Muscle layer of duodenum (tissue), 2 donors: ENCODE measurements at regions not wholly inside any gene's neighbourhood (a gene's known extent, or its start where the extent isn't known, plus 50 kb on each side); places are given as distances from the start of the nearest gene placed in this dataset.

Experiments
- H3K27ac ChIP-seq: one replicate; pipeline ENCODE4 v1.7.0; 2013; ENCODE audit warnings: mild to moderate bottlenecking, low read length
- H3K27me3 ChIP-seq: one replicate; pipeline ENCODE4 v1.7.0; 2013; ENCODE audit warnings: low read depth, mild to moderate bottlenecking, control low read depth, low read length
- H3K36me3 ChIP-seq, 2 donors: one replicate each; pipeline ENCODE4 v1.7.0; 2013; ENCODE audit warnings: low read length in 2 of 2, control low read depth in 1 of 2, mild to moderate bottlenecking in 1 of 2; ENCODE audit not compliant: insufficient read depth in 2 of 2, control insufficient read depth in 1 of 2
- H3K4me1 ChIP-seq, 2 donors: one replicate each; pipeline ENCODE4 v1.7.0; 2013; ENCODE audit warnings: low read length in 2 of 2, mild to moderate bottlenecking in 2 of 2, control low read depth in 1 of 2, moderate library complexity in 1 of 2; ENCODE audit not compliant: insufficient read depth in 2 of 2, control insufficient read depth in 1 of 2
- H3K4me3 ChIP-seq, 2 donors: one replicate each; pipeline ENCODE4 v1.7.0; 2013; ENCODE audit warnings: low read length in 2 of 2, low read depth in 1 of 2, mild to moderate bottlenecking in 1 of 2
- H3K9me3 ChIP-seq, 2 donors: one replicate each; pipeline ENCODE4 v1.7.0; 2013; ENCODE audit warnings: low read length in 2 of 2, control low read depth in 1 of 2, mild to moderate bottlenecking in 1 of 2; ENCODE audit not compliant: control insufficient read depth in 1 of 2
- donor health status: healthy.

DNA sequence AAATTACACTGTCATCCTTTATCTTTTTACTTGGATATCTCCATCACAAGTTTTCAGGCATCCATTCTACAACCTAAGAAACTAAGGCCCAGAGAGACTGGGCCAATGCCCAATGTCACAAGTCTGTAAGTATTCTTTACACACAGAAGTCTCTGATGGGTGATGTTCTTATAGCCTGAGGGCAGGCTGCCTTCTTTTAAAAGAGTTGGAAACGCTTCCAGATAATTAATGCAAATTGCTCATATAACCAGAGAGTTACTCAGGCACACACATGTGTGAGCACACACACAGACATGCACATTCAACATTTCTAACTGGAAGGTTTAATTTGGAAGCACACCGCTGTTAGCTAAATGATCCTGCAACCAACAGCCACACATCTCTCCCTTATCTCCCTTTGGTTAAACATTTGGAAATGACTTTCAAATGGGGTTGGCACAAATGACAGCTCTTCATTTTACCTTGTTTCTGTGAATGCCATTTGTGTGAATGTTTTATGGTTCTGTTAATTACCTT is 160.8 kb upstream of the TMPO start:
- Histone ChIP-seq H3K9me3 (no peaks in the 10 kb centered on the region), H3K4me3 (no peak overlapping the region), H3K36me3 (no peaks in the 10 kb centered on the region), H3K27ac (no peak overlapping the region), H3K4me1 (no peaks in the 10 kb centered on the region), H3K27me3 (no peaks in the 10 kb centered on the region)

DNA sequence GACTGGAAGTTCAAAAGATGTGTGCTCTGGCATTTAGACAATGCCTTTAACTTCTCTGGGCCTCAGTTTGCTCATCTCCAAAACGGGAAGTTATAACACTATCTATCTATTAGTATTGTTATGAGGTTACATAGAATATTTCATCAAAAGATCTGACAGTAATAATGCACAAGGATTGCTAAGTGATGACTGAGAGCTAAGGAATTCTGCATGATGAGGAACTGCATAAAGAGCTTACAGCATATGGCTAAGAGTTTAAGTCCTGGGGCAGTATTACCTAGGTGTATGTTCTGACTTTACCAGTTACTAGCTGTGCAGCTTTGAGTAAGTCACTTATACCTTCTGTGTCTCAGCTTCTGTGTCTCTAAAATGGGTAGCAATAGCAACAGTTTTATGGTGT is 160.1 kb upstream of the TMPO start:
- no peaks in the 10 kb centered on the region for H3K27me3 ChIP-seq
- no peak overlapping the region for H3K27ac ChIP-seq
- H3K9me3 ChIP-seq, result no peaks in the 10 kb centered on the region
- H3K36me3 ChIP-seq, result no peaks in the 10 kb centered on the region
- H3K4me3 ChIP-seq, result no peak overlapping the region
- H3K4me1 ChIP-seq, result no peaks in the 10 kb centered on the region

DNA sequence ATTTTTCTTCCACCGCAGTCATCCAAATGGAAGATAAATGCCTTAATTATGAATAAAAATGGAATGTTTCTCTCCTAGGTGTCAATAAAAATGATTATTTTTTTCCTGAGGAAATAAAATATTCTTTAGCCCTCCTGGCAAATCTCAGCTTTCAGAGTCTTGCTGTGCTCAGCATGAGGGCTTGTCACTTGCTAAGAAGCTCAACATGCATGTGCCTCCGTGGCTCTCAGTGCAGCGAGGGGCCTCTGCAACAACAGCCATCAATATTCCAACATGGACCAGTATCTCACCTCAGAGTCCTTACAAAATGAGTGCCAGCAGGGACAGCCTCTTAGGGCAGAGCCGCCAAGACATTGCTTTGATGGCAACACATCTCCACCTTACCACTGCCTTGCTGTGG is 159.5 kb upstream of the TMPO start:
- H3K9me3 ChIP-seq, result no peaks in the 10 kb centered on the region
- H3K36me3 ChIP-seq, result no peaks in the 10 kb centered on the region
- no peak overlapping the region for H3K4me3 ChIP-seq
- H3K4me1 ChIP-seq, result no peaks in the 10 kb centered on the region
- H3K27ac ChIP-seq, result no peak overlapping the region
- no peaks in the 10 kb centered on the region for H3K27me3 ChIP-seq

DNA sequence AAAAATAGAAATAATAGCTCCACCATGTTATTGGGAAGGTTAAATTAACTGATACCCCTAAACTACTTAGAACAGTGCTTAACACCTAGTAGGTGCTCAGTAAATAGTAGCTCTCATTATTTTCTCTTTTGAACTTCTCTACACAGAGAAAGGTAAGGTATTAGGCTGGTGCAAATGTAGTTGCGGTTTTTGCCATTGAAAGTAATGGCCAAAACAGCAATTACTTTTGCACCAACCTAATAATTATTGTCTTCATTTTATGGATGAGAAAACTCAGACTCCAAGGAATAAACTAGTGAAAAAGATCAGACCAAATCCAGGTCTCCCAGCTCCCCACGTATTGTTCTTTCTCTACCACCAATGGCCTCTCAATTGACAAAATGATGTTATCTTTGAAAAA is 157.2 kb upstream of the TMPO start:
- Histone ChIP-seq H3K36me3 (no peaks in the 10 kb centered on the region), H3K9me3 (no peaks in the 10 kb centered on the region), H3K4me3 (no peak overlapping the region), H3K27ac (no peak overlapping the region), H3K27me3 (no peaks in the 10 kb centered on the region), H3K4me1 (no peaks in the 10 kb centered on the region)

DNA sequence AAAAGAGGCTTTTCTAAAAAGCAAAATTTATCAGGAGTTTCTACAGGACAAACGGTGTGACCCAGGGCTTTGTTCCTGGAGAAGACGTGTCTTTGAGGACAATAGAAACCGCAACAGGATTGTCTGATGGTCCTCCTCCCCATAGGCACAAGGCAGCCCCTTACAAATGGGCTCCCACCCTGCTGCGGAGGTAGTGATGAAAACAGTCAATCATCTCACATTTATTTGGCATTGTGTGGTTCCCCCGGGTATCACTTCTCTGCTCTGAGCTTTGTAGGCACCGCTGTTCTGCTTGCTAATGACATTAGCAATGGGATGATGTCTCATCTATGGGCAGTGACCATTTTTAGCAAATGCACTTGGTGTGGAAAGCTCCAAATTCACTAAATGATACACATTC is 155.5 kb upstream of the TMPO start:
- H3K36me3 ChIP-seq, result no peaks in the 10 kb centered on the region

DNA sequence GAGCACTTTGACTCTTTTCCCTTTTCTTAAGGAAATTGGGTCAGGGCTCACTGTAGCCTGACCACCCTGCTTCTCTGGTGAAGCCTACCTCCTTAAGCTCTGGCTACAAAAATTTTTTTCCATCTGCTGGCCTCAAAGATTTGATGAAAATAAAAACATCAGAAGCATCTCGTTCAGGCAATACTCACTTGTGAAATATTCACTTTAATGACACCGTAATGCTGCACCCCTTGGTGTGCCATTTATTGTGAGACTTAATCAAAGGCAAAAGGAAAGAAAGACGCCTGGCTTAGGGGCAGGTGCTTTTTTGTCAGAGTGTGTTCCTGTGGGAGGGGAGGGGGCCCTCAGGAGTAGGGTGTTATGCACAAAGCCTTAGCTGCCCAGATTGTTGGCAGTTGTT is 155.0 kb upstream of the TMPO start:
- Histone ChIP-seq H3K4me3 (no peak overlapping the region), H3K9me3 (no peaks in the 10 kb centered on the region), H3K27ac (no peak overlapping the region), H3K27me3 (no peaks in the 10 kb centered on the region), H3K4me1 (no peaks in the 10 kb centered on the region), H3K36me3 (no peaks in the 10 kb centered on the region)

More for the DNA sequence above, 155.5 kb upstream of the TMPO start:
- Histone ChIP-seq H3K9me3 (no peaks in the 10 kb centered on the region), H3K27me3 (no peaks in the 10 kb centered on the region), H3K27ac (no peak overlapping the region), H3K4me1 (no peaks in the 10 kb centered on the region), H3K4me3 (no peak overlapping the region)

DNA sequence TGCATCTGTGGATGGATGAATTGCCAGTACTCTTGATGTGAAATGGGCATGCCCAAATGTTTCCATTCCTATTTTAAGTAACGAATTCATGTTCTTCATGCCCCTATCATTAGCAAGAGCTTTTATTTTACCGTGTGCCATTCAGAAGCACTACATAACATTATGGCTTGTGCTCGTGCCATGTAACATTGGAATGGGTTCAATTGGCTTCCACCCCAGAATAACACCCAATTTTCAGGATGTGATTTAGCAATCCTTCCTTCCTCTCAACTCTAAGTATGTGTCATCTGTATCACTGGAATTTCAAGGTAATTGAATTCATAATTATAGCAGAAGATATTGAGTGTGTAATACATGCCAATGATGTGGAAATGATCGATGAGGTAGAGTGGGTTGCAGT is 145.8 kb upstream of the TMPO start:
- H3K36me3 ChIP-seq, result no peaks in the 10 kb centered on the region
- H3K9me3 ChIP-seq, result no peaks in the 10 kb centered on the region
- H3K4me1 ChIP-seq, result no peaks in the 10 kb centered on the region
- no peak overlapping the region for H3K4me3 ChIP-seq
- H3K27me3 ChIP-seq, result no peaks in the 10 kb centered on the region
- no peak overlapping the region for H3K27ac ChIP-seq

DNA sequence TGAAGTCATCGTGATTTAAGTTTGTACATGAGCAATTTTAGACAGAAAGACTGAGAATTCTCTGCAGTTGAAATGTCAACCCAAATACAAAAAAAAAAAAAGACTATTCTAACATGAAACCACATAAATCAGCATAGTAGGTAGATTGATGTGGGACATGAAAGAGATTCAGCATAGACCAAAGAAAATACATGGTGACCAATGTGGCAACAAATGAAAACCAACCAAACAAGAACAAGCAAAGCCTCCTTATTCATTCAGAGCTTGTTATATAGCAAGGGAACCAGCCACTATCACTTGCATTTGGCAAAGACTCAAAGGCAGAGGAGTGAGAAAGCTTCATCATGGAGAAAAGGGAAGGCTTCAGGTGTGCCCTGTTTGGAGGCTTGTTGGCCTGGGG is 144.4 kb upstream of the TMPO start:
- no peaks in the 10 kb centered on the region for H3K4me1 ChIP-seq
- no peaks in the 10 kb centered on the region for H3K27me3 ChIP-seq
- H3K36me3 ChIP-seq, result no peaks in the 10 kb centered on the region
- no peak overlapping the region for H3K27ac ChIP-seq
- H3K9me3 ChIP-seq, result no peaks in the 10 kb centered on the region
- no peak overlapping the region for H3K4me3 ChIP-seq

DNA sequence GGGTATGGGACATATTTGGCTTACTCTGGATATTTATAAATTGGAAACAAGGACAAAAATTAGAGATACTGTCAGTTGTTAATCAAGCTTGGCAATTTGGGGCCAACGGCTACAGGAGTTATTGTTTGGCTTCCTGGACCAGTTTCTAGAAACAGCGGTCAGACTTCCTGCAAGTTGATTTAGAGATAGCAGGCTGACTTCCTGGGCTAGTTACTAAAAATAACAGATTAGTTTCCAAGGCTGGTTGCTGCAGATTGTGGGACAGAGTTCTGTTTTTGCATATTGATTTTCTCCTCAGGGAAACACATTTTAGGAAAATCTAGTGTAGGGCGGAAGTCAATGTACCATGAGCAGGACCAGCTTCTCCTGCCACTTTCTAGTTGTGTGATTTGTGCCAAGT is 144.0 kb upstream of the TMPO start:
- Histone ChIP-seq H3K4me1 (no peaks in the 10 kb centered on the region), H3K9me3 (no peaks in the 10 kb centered on the region), H3K27ac (no peak overlapping the region), H3K4me3 (no peak overlapping the region), H3K36me3 (no peaks in the 10 kb centered on the region), H3K27me3 (no peaks in the 10 kb centered on the region)

DNA sequence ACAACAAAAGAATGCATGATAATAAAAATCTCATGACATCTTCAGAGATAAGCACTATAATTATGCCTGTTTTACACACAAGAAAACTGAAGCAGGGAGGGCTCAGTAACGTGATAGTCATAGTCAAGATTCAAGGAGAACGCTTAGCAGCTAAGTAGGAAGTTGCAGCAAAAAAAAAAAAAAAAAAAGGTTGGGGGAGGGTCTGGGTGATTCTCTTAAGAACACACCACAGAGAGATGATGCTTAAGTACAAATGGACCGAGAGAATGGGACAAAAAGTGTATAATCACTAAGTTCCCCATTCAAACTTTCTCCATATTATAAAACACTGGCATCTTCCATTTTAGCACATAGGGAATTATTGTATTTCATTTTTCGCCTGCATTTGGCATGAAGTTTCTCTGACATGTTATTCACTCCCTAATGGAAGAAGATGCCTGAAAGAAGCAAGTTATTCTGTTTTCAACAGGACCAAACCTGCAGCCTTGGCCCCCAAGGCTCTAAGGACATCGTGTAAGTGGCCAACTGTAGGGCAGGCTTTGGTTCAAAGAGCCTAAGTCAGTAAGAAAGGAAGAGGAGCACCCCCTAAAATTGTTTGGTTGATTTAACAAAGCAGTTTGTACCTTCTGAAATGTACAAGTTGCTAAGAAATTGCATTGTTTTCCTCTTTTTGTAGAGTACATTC is 142.9 kb upstream of the TMPO start:
- no peaks in the 10 kb centered on the region for H3K27me3 ChIP-seq

DNA sequence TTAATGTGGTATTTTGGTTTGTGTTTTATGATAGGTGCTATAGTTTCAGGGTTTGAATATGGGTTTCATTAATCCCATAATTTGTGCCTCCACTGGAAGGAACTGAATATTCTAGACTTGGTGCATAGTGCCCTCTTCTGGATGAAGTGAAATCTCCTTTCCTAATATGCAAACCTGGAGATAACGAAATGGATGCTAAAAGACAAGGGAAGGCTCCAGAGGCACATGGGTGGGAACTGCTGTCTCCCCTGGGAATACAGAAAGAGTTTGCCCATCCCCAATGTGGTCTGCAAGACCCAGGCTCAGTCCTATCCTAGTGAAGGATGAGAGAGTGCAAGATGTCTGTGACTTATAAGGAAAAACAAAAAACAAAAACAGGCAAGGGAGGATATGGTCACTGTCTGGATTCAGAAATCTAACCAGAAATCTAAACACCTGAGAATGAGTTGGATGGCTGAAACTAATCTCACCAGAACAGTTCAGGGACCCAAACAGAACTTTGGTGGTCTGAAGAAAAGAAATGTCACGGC is 142.3 kb upstream of the TMPO start:
- H3K27me3 ChIP-seq, result no peaks in the 10 kb centered on the region
- no peak overlapping the region for H3K27ac ChIP-seq
- H3K9me3 ChIP-seq, result no peaks in the 10 kb centered on the region
- no peaks in the 10 kb centered on the region for H3K36me3 ChIP-seq
- no peak overlapping the region for H3K4me3 ChIP-seq
- H3K4me1 ChIP-seq, result no peaks in the 10 kb centered on the region

More for the DNA sequence above, 142.9 kb upstream of the TMPO start:
- H3K9me3 ChIP-seq, result no peaks in the 10 kb centered on the region
- no peak overlapping the region for H3K27ac ChIP-seq
- no peaks in the 10 kb centered on the region for H3K36me3 ChIP-seq
- no peak overlapping the region for H3K4me3 ChIP-seq
- no peaks in the 10 kb centered on the region for H3K4me1 ChIP-seq

DNA sequence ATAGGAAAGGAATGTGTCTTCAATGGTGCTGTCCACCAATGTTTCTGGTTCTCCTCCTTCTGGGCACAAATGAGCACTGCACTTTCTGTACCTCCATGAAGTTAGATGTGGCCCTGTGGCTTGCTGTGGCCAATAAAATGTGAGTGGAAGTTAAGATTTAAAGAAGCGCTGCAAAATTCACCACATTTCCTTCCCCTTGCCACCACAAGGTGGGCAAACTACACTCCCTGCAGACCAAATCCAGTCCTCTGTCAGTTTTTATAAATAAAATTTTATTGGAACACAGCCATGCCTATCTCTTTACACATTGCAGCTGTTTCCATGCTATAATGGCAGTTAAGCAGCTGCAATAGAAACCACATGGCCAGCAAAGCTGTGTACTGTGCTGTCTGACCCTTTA is 141.4 kb upstream of the TMPO start:
- no peaks in the 10 kb centered on the region for H3K27me3 ChIP-seq
- H3K4me1 ChIP-seq, result no peaks in the 10 kb centered on the region
- H3K36me3 ChIP-seq, result no peaks in the 10 kb centered on the region
- no peak overlapping the region for H3K27ac ChIP-seq
- no peak overlapping the region for H3K4me3 ChIP-seq
- H3K9me3 ChIP-seq, result no peaks in the 10 kb centered on the region
